Colonic mucosa (tissue), 4 donors: ENCODE measurements at regions not wholly inside any gene's neighbourhood (a gene's known extent, or its start where the extent isn't known, plus 50 kb on each side); places are given as distances from the start of the nearest gene placed in this dataset.

ENCODE experiments used
- DNase-seq: peaks from one replicate; pipeline ENCODE4 v3.0.0-alpha.2; 2020
- H3K27ac ChIP-seq: fragments of 200-600 bp; one replicate; pipeline ENCODE4 v1.8.0; 2021
- H3K27me3 ChIP-seq: fragments of 200-600 bp; one replicate; pipeline ENCODE4 v1.8.0; 2021
- H3K36me3 ChIP-seq: fragments of 200-600 bp; one replicate; pipeline ENCODE4 v1.8.0; 2021
- H3K4me1 ChIP-seq: fragments of 200-600 bp; one replicate; pipeline ENCODE4 v1.8.0; 2021; ENCODE audit warnings: mild to moderate bottlenecking
- H3K4me3 ChIP-seq: fragments of 200-600 bp; one replicate; pipeline ENCODE4 v1.8.0; 2021
- H3K9ac ChIP-seq, 2 donors: one replicate each; pipeline ENCODE4 v1.7.0; 2013; ENCODE audit warnings: control low read depth in 2 of 2, low read depth in 2 of 2, low read length in 2 of 2
- H3K9me3 ChIP-seq: fragments of 200-600 bp; one replicate; pipeline ENCODE4 v1.8.0; 2021
- intact Hi-C: fragments of 100-400 bp; cut with DNase I; formaldehyde crosslinking; loops from one replicate; pipeline ENCODE4 v1.14.1; 2022
- TF ChIP-seq, protein P1 (sequence below): fragments of 200-600 bp; IDR thresholded peaks from one replicate; pipeline ENCODE4 v1.8.0; 2022; ENCODE audit warnings: antibody characterized with exemption, mild to moderate bottlenecking
- donor health status: healthy.
- donor health status: DM: no; HTN: no; CAD: no.
- donor health status: DM: no; HTN: no; CAD: no.

DNA sequence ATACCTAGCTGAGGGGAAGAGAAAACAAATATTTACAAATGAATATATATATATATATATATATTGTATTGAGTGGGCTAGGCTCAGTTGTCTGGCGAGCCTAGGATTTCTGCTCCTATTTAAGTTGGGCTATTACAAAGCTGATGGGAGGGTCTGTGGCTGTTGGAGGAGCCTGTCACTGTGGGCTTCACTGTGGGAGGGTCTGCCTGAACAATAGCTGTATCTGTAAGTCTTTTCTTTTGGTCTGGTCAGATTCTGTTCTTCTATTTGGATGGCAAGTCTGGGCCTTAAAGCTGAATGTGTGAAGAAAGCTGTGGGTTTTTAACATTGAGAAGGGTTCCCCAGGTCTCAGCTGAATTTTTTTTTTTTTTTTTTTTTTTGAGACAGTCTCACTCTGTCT, 220.6 kb upstream of the LYZL1 start:
- intact Hi-C loops = no loop called here
- TF ChIP-seq, protein P1, sequence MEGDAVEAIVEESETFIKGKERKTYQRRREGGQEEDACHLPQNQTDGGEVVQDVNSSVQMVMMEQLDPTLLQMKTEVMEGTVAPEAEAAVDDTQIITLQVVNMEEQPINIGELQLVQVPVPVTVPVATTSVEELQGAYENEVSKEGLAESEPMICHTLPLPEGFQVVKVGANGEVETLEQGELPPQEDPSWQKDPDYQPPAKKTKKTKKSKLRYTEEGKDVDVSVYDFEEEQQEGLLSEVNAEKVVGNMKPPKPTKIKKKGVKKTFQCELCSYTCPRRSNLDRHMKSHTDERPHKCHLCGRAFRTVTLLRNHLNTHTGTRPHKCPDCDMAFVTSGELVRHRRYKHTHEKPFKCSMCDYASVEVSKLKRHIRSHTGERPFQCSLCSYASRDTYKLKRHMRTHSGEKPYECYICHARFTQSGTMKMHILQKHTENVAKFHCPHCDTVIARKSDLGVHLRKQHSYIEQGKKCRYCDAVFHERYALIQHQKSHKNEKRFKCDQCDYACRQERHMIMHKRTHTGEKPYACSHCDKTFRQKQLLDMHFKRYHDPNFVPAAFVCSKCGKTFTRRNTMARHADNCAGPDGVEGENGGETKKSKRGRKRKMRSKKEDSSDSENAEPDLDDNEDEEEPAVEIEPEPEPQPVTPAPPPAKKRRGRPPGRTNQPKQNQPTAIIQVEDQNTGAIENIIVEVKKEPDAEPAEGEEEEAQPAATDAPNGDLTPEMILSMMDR = no peak
- no peak overlapping the region for H3K9ac ChIP-seq
- H3K27me3 ChIP-seq = no peaks in the 10 kb centered on the region
- H3K4me3 ChIP-seq = no peak overlapping the region
- no peak for DNase-seq
- H3K9me3 ChIP-seq = no peaks in the 10 kb centered on the region
- no peaks in the 10 kb centered on the region for H3K36me3 ChIP-seq
- H3K4me1 ChIP-seq = no peaks in the 10 kb centered on the region
- no peak overlapping the region for H3K27ac ChIP-seq

DNA sequence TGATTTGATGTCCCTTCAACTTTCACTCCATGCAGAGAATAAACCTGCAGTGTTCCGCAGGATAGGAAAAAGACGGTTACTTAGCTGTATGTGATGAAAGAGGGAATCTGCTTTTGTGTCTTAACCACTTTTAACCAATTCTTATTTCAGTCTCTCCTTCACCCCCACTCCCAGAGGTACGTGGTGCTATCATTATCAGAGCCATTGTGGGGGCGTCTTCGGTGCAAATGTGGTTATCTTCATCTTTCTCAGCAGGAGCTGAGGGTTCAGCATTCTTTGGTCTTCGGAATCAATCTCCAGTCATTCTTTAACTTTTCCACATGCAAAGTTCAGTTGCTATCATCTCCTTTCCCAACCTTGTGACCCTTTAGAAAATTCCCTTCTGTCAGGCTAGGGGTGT, 219.9 kb upstream of the LYZL1 start:
- no peak overlapping the region for H3K9ac ChIP-seq
- no peak overlapping the region for H3K4me3 ChIP-seq
- no peaks in the 10 kb centered on the region for H3K27me3 ChIP-seq
- DNase-seq = no peak
- H3K9me3 ChIP-seq = no peaks in the 10 kb centered on the region
- TF ChIP-seq, protein P1 = no peak
- no peaks in the 10 kb centered on the region for H3K36me3 ChIP-seq
- intact Hi-C loops = no loop called here
- H3K4me1 ChIP-seq = no peaks in the 10 kb centered on the region
- no peak overlapping the region for H3K27ac ChIP-seq

DNA sequence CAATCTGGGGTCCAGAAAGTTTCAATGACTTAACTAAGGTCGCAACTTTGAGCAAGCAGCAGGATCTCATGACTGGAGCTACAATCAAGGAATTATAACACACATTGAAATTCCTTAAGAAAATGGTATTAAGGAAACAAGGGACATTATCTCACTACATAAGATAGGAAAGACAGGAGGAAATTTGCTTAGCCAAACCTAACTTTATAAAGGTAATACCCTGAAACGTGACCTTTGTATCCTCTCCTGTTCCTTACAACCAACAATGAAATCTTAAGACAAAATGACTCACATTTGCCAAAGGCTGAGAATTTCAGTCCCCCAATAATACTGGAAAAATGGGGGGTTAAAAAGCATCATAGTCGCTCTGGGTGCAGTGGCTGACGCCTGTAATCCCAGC, 218.9 kb upstream of the LYZL1 start:
- Histone ChIP-seq H3K9ac (no peak overlapping the region), H3K36me3 (no peaks in the 10 kb centered on the region), H3K27me3 (no peaks in the 10 kb centered on the region), H3K9me3 (no peaks in the 10 kb centered on the region), H3K4me3 (no peak overlapping the region), H3K27ac (no peak overlapping the region), H3K4me1 (no peaks in the 10 kb centered on the region)
- DNase-seq = no peak
- intact Hi-C loops = no loop called here
- TF ChIP-seq, protein P1 = no peak

DNA sequence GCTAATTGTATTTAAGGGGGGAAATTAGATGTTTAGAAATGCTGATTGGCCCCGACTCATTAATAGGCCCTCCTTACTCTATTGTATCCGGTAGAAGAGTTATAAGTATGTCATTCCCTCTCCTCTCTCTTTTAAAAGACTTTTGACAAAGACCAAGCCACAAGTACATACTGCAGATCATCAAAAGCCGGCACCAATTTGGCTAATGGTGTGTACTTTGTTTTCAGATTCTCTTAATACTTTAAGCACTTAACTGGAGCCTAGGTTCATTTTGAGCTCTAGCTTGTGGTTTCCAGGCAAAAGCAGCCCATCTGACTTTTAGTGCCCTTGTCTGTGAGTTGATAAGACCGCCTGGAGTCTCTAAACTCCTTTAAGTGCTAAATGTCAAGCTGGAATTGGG, 210.0 kb upstream of the LYZL1 start:
- Histone ChIP-seq H3K27me3 (no peaks in the 10 kb centered on the region), H3K4me1 (no peaks in the 10 kb centered on the region), H3K9ac (no peak overlapping the region), H3K36me3 (no peaks in the 10 kb centered on the region), H3K4me3 (no peak overlapping the region), H3K27ac (no peak overlapping the region), H3K9me3 (no peaks in the 10 kb centered on the region)
- TF ChIP-seq, protein P1 = no peak
- no peak for DNase-seq
- intact Hi-C loops = no loop called here

DNA sequence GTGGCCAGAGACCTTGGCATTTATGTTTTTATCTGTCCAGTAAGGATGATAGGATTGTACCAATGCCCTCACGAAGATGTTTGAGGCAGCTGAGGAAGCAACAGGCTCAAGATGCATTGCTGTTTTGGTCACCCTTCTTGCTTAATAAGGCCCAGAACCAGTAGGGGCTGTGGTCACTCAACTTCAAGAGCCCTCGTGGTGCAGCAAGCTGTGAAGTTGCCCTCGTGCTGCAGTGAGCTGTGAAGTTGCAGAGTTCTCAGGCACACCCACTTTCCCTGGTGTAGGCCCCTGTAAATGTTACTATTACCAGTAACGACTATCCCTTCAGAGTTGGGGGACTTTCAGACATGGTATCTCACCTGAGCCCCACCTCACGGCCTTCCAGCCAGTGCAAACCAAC, 207.6 kb upstream of the LYZL1 start:
- intact Hi-C loops = no loop called here
- TF ChIP-seq, protein P1 = no peak

More for the DNA sequence above, 207.6 kb upstream of the LYZL1 start:
- Histone ChIP-seq H3K9me3 (no peaks in the 10 kb centered on the region), H3K27ac (no peak overlapping the region), H3K27me3 (no peaks in the 10 kb centered on the region), H3K4me3 (no peak overlapping the region), H3K36me3 (no peaks in the 10 kb centered on the region), H3K4me1 (no peaks in the 10 kb centered on the region), H3K9ac (no peak overlapping the region)
- no peak for DNase-seq
